ENCODE measurements at regions not wholly inside any gene's neighbourhood (a gene's known extent, or its start where the extent isn't known, plus 50 kb on each side); places are given as distances from the start of the nearest gene placed in this dataset.

- Histone ChIP-seq H3K9ac (ENCODE audit: low read length) (no peak overlapping the region), H2AFZ (ENCODE audit: low read depth, low read length) (no peak overlapping the region), H3K27me3 (ENCODE audit: insufficient read depth, low read depth, low read length) (no peaks in the 10 kb centered on the region), H3K9me2 (ENCODE audit: insufficient read depth, low read length) (no peaks in the 10 kb centered on the region), H3K4me2 (ENCODE audit: low read length) (no peak overlapping the region), H3K4me3 (ENCODE audit: low read length) (no peak overlapping the region), H3K36me3 (ENCODE audit: insufficient read depth, low read length) (no peaks in the 10 kb centered on the region), H4K20me1 (ENCODE audit: insufficient read depth) (no peaks in the 10 kb centered on the region), H3K27ac (ENCODE audit: low read length) (no peak overlapping the region), H3K79me2 (replicated peaks; ENCODE audit: insufficient read depth, low read length) (no peaks in the 10 kb centered on the region), H3K9me3 (ENCODE audit: low read length) (no peaks in the 10 kb centered on the region), H3F3A (ENCODE audit: insufficient read depth, low read length, poor library complexity, severe bottlenecking) (no peaks in the 10 kb centered on the region)
- TF ChIP-seq RAD21 (conservative IDR thresholded peaks at IDR 0.05), result no peak
- TF ChIP-seq POLR2AphosphoS5 (IDR thresholded peaks at IDR 0.05), result no peak
- TF ChIP-seq EP300 (conservative IDR thresholded peaks at IDR 0.05; ENCODE audit: poor library complexity, severe bottlenecking), result no peak
- no peak for TF ChIP-seq SMC3 (conservative IDR thresholded peaks at IDR 0.05; ENCODE audit: poor library complexity)
- no peak for TF ChIP-seq EZH2 (IDR thresholded peaks at IDR 0.05; ENCODE audit: borderline replicate concordance, insufficient read depth, low read length, poor library complexity, severe bottlenecking)
- TF ChIP-seq, protein P1, sequence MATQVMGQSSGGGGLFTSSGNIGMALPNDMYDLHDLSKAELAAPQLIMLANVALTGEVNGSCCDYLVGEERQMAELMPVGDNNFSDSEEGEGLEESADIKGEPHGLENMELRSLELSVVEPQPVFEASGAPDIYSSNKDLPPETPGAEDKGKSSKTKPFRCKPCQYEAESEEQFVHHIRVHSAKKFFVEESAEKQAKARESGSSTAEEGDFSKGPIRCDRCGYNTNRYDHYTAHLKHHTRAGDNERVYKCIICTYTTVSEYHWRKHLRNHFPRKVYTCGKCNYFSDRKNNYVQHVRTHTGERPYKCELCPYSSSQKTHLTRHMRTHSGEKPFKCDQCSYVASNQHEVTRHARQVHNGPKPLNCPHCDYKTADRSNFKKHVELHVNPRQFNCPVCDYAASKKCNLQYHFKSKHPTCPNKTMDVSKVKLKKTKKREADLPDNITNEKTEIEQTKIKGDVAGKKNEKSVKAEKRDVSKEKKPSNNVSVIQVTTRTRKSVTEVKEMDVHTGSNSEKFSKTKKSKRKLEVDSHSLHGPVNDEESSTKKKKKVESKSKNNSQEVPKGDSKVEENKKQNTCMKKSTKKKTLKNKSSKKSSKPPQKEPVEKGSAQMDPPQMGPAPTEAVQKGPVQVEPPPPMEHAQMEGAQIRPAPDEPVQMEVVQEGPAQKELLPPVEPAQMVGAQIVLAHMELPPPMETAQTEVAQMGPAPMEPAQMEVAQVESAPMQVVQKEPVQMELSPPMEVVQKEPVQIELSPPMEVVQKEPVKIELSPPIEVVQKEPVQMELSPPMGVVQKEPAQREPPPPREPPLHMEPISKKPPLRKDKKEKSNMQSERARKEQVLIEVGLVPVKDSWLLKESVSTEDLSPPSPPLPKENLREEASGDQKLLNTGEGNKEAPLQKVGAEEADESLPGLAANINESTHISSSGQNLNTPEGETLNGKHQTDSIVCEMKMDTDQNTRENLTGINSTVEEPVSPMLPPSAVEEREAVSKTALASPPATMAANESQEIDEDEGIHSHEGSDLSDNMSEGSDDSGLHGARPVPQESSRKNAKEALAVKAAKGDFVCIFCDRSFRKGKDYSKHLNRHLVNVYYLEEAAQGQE (IDR thresholded peaks at IDR 0.05; ENCODE audit: borderline replicate concordance), result no peak
- TF ChIP-seq MXI1 (conservative IDR thresholded peaks at IDR 0.05; ENCODE audit: poor library complexity, severe bottlenecking), result no peak
- no peak for TF ChIP-seq TAF1 (IDR thresholded peaks at IDR 0.05; ENCODE audit: low read depth)
- no peak for TF ChIP-seq CTCF (IDR thresholded peaks at IDR 0.05; ENCODE audit: poor library complexity, severe bottlenecking)
Measured at GRCh38 chr2:156803243-156803642, 367.1 kb downstream of the GPD2 start.

DNA sequence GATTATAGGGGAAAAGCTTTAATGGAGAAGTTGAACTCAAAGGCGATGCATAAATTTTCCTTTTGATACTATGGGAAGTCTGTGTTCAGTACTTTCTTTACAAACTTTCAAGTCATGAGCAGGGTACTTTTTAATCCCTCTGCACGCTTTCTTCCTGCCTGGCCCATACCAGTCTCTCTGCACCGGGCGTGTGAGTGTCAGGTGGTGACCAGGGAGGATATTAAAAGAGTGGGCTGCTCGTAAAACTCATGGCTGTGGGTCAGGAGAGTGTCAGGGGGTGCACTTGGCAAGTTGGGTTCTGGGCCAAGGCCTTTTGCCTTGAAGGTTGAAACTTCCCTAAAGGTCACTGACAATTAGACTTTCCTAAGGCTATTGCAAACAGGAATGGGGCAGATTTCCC, 367.8 kb downstream of the GPD2 start:
- TF ChIP-seq EZH2 (IDR thresholded peaks at IDR 0.05; ENCODE audit: borderline replicate concordance, insufficient read depth, low read length, poor library complexity, severe bottlenecking) (no peak), SMC3 (conservative IDR thresholded peaks at IDR 0.05; ENCODE audit: poor library complexity) (no peak), RAD21 (conservative IDR thresholded peaks at IDR 0.05) (no peak), POLR2AphosphoS5 (IDR thresholded peaks at IDR 0.05) (no peak), TAF1 (IDR thresholded peaks at IDR 0.05; ENCODE audit: low read depth) (no peak), MXI1 (conservative IDR thresholded peaks at IDR 0.05; ENCODE audit: poor library complexity, severe bottlenecking) (no peak), EP300 (conservative IDR thresholded peaks at IDR 0.05; ENCODE audit: poor library complexity, severe bottlenecking) (no peak), CTCF (IDR thresholded peaks at IDR 0.05; ENCODE audit: poor library complexity, severe bottlenecking) (no peak)
- TF ChIP-seq, protein P1 (IDR thresholded peaks at IDR 0.05; ENCODE audit: borderline replicate concordance), result no peak
- Histone ChIP-seq H3K36me3 (ENCODE audit: insufficient read depth, low read length) (no peaks in the 10 kb centered on the region), H3K4me3 (ENCODE audit: low read length) (no peak overlapping the region), H3K27ac (ENCODE audit: low read length) (no peak overlapping the region), H3K9ac (ENCODE audit: low read length) (no peak overlapping the region), H3F3A (ENCODE audit: insufficient read depth, low read length, poor library complexity, severe bottlenecking) (no peaks in the 10 kb centered on the region), H3K4me2 (ENCODE audit: low read length) (no peak overlapping the region), H3K27me3 (ENCODE audit: insufficient read depth, low read depth, low read length) (no peaks in the 10 kb centered on the region), H3K79me2 (replicated peaks; ENCODE audit: insufficient read depth, low read length) (no peaks in the 10 kb centered on the region), H3K9me2 (ENCODE audit: insufficient read depth, low read length) (no peaks in the 10 kb centered on the region), H4K20me1 (ENCODE audit: insufficient read depth) (no peaks in the 10 kb centered on the region), H2AFZ (ENCODE audit: low read depth, low read length) (no peak overlapping the region), H3K9me3 (ENCODE audit: low read length) (no peaks in the 10 kb centered on the region)
